GM12875 (cell line): ENCODE measurements at regions not wholly inside any gene's neighbourhood (a gene's known extent, or its start where the extent isn't known, plus 50 kb on each side); places are given as distances from the start of the nearest gene placed in this dataset.

Experiments used
- H3K4me3 ChIP-seq: one replicate; pipeline ENCODE4 v1.5.1; 2011; ENCODE audit warnings: low read depth, low read length, control low read depth
- CTCF ChIP-seq: IDR thresholded peaks from 2 replicates; pipeline ENCODE4 v1.5.1; 2011; ENCODE audit warnings: low read depth, mild to moderate bottlenecking, control low read depth, inconsistent platforms, low read length, moderate library complexity, borderline replicate concordance; ENCODE audit not compliant: insufficient read depth

- H3K4me3 ChIP-seq: no peak overlapping the region
- TF ChIP-seq CTCF: no peak
These were observed 314.6 kb upstream of the KIF2A start for GRCh38 chr5:61991430-61991829.

GRCh38 chr5:61991866-61992265, 314.1 kb upstream of the KIF2A start:
- no peak for TF ChIP-seq CTCF

GRCh38 chr5:61993295-61993927, 312.6 kb upstream of the KIF2A start:
- no peak overlapping the region for H3K4me3 ChIP-seq
- no peak for TF ChIP-seq CTCF

More at GRCh38 chr5:61991866-61992265, 314.1 kb upstream of the KIF2A start:
- no peak overlapping the region for H3K4me3 ChIP-seq

DNA sequence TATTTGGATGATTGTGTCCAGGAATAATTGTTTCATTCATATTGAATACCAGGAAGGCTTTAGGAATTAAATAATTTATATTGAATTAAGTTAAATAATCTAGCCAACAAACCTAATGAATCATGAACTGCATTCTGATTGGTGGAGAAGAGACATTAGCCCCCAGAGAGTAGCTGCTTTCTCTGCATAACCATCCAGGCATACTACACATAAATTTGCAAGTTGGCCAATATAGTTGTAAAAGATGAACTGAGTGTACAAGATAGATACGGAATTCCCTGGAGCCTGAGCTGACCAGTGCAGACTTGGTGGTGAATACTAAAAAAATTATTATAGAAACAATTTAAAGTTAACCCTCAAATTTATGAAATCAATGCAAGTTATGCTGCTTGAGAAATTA, 311.8 kb upstream of the KIF2A start:
- no peak overlapping the region for H3K4me3 ChIP-seq
- no peak for TF ChIP-seq CTCF

DNA sequence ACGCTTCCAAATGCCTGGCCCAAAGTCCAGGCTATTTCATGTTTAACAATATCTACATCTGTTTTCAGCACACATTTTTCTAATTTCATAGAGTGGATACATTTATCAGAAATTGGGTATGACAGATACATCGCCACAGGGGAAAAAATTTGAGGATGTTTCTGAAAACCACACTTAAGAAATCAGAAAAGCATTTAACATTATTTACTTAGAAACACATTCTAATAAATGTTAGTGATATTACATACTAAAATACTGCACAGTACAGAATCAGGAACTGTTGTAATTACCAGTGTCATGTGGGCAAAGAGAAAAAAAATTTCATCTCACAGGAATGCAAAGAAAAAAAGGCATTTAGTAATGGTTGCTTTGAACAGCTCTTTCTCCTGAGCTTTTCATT, 310.5 kb upstream of the KIF2A start:
- no peak for TF ChIP-seq CTCF
- H3K4me3 ChIP-seq: no peak overlapping the region

DNA sequence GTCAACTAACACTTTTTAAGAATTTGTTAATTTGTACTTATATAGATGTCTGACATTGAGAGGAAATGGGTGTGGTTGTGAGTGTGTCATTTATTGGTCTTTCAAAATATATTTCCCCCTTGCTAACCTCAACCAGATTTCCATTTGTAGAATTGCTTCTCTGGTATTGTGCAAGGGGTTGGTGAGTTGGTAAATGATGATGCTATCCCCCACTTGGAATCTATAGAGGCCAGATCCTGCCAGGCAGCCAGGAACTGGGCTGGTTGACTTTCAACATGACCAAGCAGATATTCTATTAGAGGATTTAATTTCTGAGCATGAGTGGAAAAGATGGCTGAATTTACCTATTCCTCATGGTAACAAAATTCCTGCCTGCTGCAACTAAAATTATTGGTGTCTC, 306.6 kb upstream of the KIF2A start:
- H3K4me3 ChIP-seq: no peak overlapping the region
- no peak for TF ChIP-seq CTCF

DNA sequence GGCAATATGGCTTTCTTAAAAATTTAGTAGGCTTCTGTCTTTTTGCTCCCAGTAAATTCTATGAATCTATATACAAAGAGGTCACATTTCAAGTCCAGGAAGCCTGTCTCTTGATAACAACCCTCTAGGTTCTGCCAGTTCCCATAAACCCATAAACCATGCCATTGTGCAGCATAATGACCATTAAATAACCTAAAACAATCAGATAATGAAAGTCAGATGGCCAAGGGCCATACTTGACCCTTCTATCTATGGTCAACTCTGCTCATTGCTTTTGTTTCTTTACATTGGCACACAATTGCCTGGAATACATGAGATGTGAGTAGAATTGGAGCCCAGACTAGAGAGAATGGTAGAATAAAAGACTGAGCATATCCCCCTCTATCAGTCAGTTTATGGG, 305.4 kb upstream of the KIF2A start:
- no peak for TF ChIP-seq CTCF
- no peak overlapping the region for H3K4me3 ChIP-seq
